Stimulated activated memory B cell treated with anti-CD40 and anti-IgM and Interleukin-4, amounts not matched to agents 10 μg/mL and 1 μg/mL and 100 μg/mL, for 72 hours (primary cell): ENCODE measurements at regions not wholly inside any gene's neighbourhood (a gene's known extent, or its start where the extent isn't known, plus 50 kb on each side); places are given as distances from the start of the nearest gene placed in this dataset.
A peak's percentile ranks its signal among the peaks of the same experiment; 100 is the strongest.
"Not testable (repeated sequence)": the region's sequence is repeated elsewhere in the genome, so short reads cannot be mapped to it uniquely, and the experiment has no call there.

Source experiments
- ATAC-seq: fragments of 150-1000 bp; cut with Tn5 transposase; 2 replicates; pipeline ENCODE4 v1.10.0; 2021
- H3K27ac Mint-ChIP-seq: one replicate; pipeline ENCODE4 v1.8.0; 2022; ENCODE audit warnings: mild to moderate bottlenecking, mixed read lengths
- H3K27me3 Mint-ChIP-seq: one replicate; pipeline ENCODE4 v1.8.0; 2022; ENCODE audit warnings: mixed read lengths
- H3K36me3 Mint-ChIP-seq: one replicate; pipeline ENCODE4 v1.8.0; 2022; ENCODE audit warnings: mixed read lengths
- H3K4me1 Mint-ChIP-seq: one replicate; pipeline ENCODE4 v1.8.0; 2022; ENCODE audit warnings: mixed read lengths
- H3K4me3 Mint-ChIP-seq: one replicate; pipeline ENCODE4 v1.8.0; 2022; ENCODE audit warnings: mild to moderate bottlenecking, moderate library complexity, mixed read lengths
- H3K9me3 Mint-ChIP-seq: one replicate; pipeline ENCODE4 v1.8.0; 2022; ENCODE audit warnings: mixed read lengths

DNA sequence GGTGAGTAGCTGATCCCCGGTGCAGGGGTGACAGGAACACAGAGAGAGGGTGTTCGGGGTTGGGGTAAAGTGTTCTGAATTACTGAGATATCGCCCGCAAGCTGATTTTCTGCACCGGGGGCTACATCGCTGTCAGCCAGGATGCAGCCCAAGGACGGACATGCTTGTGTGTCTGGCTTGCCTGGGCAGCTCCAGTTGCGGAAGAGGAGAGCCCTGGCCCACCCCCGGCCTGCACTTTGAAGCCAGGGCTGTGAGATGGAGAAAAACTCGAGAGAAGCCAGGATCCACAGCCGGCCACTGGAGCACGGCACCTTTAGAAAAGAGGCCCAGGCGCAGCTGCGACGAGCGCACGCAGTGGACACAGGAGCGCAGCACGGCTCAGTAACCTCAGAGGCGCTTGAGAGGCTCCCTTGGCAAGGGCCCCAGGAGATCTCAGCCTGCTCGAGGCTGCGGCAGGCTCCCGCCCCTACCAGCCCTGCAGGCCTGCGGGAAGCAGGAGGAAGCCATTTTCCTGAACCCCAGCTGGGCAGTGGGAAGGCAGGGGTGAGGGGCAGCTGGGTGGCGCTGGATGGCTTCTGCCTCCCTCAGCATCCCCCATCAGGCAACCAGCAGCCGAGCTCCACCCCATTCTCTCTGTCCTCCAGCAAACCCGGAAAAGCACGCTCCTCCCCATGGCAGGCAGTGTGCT lies 59.2 kb downstream of the C9orf50 start:
- Mint-ChIP-seq H3K4me3 (no peak overlapping the region), H3K27ac (no peak overlapping the region), H3K36me3 (no peaks in the 10 kb centered on the region), H3K4me1 (no peaks in the 10 kb centered on the region), H3K27me3 (peaks cover 72% of the 10 kb centered on the region), H3K9me3 (no peaks in the 10 kb centered on the region)
- no peak for ATAC-seq

GRCh38 chr9:129560881-129561306 lies 60.0 kb downstream of the C9orf50 start:
- Mint-ChIP-seq H3K4me1 (no peaks in the 10 kb centered on the region), H3K9me3 (no peaks in the 10 kb centered on the region), H3K27me3 (peaks cover 63% of the 10 kb centered on the region), H3K36me3 (no peaks in the 10 kb centered on the region), H3K27ac (no peak overlapping the region), H3K4me3 (no peak overlapping the region)
- no peak for ATAC-seq

GRCh38 chr9:129559506-129559881 lies 61.4 kb downstream of the C9orf50 start:
- H3K4me1 Mint-ChIP-seq, result no peaks in the 10 kb centered on the region
- H3K9me3 Mint-ChIP-seq, result no peaks in the 10 kb centered on the region
- no peak for ATAC-seq
- H3K36me3 Mint-ChIP-seq, result no peaks in the 10 kb centered on the region
- no peak overlapping the region for H3K27ac Mint-ChIP-seq
- no peak overlapping the region for H3K4me3 Mint-ChIP-seq
- H3K27me3 Mint-ChIP-seq, result peaks cover 65% of the 10 kb centered on the region

GRCh38 chr9:129558551-129559505 lies 62.1 kb downstream of the C9orf50 start:
- peaks cover 65% of the 10 kb centered on the region for H3K27me3 Mint-ChIP-seq
- no peaks in the 10 kb centered on the region for H3K9me3 Mint-ChIP-seq
- ATAC-seq, result no peak
- H3K4me3 Mint-ChIP-seq, result no peak overlapping the region
- H3K27ac Mint-ChIP-seq, result no peak overlapping the region
- no peaks in the 10 kb centered on the region for H3K36me3 Mint-ChIP-seq
- H3K4me1 Mint-ChIP-seq, result no peaks in the 10 kb centered on the region

GRCh38 chr9:129558063-129558550 lies 62.8 kb downstream of the C9orf50 start:
- no peak overlapping the region for H3K4me3 Mint-ChIP-seq
- ATAC-seq, result peak; percentile 32
- no peak overlapping the region for H3K27ac Mint-ChIP-seq

GRCh38 chr9:129557192-129558036 lies 63.5 kb downstream of the C9orf50 start:
- no peak overlapping the region for H3K27ac Mint-ChIP-seq
- H3K36me3 Mint-ChIP-seq, result no peaks in the 10 kb centered on the region
- peak; percentile 39 for ATAC-seq
- no peak overlapping the region for H3K4me3 Mint-ChIP-seq
- H3K4me1 Mint-ChIP-seq, result no peaks in the 10 kb centered on the region
- H3K27me3 Mint-ChIP-seq, result peaks cover 75% of the 10 kb centered on the region
- no peaks in the 10 kb centered on the region for H3K9me3 Mint-ChIP-seq

More at GRCh38 chr9:129558063-129558550, 62.8 kb downstream of the C9orf50 start:
- Mint-ChIP-seq H3K9me3 (no peaks in the 10 kb centered on the region), H3K27me3 (peaks cover 68% of the 10 kb centered on the region), H3K4me1 (no peaks in the 10 kb centered on the region), H3K36me3 (no peaks in the 10 kb centered on the region)

DNA sequence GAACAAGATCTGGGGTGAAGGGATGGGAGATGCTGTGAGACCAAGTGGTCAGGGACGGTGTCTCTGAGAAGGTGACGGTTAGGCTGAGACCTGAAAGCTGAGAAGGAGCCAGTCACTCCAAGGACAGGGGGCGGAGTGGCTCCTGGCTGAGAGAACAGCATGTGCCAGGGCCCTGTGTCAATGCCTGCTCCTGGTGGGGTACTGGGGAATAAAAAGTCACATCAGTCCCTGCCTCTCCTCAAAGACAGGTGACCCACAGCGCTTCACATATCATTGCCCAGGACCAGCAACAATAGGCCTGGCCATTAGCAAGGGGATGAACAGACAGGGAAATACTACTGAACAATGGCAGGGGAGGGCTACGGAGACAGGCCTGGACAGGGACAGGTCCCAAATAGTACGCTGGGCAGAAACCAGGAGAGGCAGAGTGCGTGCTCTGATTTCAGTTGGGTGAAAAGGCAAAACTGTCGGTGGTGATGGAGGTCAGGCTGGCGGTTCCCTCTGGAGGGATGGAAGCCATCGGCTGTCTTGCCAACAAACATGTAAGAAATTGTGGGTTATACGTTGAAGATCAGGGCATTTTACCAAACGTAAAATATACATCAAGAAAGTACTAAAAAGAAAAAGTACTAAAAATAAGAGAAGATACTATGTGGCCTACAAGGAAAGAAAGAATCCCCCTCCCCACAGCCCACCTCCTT lies 64.3 kb downstream of the C9orf50 start:
- no peaks in the 10 kb centered on the region for H3K9me3 Mint-ChIP-seq
- H3K27me3 Mint-ChIP-seq, result peaks cover 81% of the 10 kb centered on the region
- no peaks in the 10 kb centered on the region for H3K36me3 Mint-ChIP-seq
- no peak for ATAC-seq
- no peaks in the 10 kb centered on the region for H3K4me1 Mint-ChIP-seq
- no peak overlapping the region for H3K4me3 Mint-ChIP-seq
- H3K27ac Mint-ChIP-seq, result no peak overlapping the region

DNA sequence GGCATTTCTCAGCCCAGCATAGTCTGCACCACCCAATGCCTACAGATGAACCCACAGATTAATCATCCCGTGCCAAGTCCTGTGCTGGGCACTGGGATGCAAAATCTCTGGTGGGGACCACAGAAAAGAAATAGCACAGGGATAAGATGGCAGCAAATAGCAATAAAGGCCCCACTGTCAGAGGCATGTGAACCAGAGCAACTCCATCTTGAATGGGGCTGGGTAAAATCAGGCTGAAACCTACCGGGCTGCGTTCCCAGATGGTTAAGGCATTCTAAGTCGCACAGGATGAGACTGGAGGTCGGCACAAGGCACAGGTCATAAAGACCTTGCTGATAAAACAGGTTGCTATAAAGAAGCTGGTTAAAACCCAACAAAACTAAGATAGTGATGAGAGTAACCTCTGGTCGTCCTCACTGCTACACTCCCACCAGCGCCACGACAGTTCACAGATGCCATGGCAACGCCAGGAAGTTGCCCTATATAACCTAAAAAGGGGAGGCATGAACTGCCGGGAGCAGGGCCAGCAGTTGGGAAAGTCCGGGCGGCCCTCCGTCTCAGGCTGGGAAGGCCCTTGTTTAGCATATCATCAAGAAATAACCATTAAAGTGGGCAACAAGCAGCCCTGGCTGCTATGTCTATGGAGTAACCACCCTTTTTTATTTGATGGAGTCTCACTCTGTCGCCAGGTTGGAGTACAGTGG lies 65.2 kb downstream of the C9orf50 start:
- peaks cover 81% of the 10 kb centered on the region for H3K27me3 Mint-ChIP-seq
- H3K27ac Mint-ChIP-seq, result no peak overlapping the region
- H3K4me3 Mint-ChIP-seq, result no peak overlapping the region

GRCh38 chr9:129554649-129555048 lies 66.3 kb downstream of the C9orf50 start:
- no peaks in the 10 kb centered on the region for H3K36me3 Mint-ChIP-seq
- peaks cover 6% of the 10 kb centered on the region for H3K4me1 Mint-ChIP-seq
- H3K4me3 Mint-ChIP-seq, result no peak overlapping the region
- H3K27me3 Mint-ChIP-seq, result peaks cover 82% of the 10 kb centered on the region
- no peak overlapping the region for H3K27ac Mint-ChIP-seq
- H3K9me3 Mint-ChIP-seq, result no peaks in the 10 kb centered on the region
- no peak for ATAC-seq

More for the DNA sequence above, 65.2 kb downstream of the C9orf50 start:
- peaks cover under 1% of the 10 kb centered on the region for H3K4me1 Mint-ChIP-seq
- H3K36me3 Mint-ChIP-seq, result no peaks in the 10 kb centered on the region
- ATAC-seq, result no peak
- H3K9me3 Mint-ChIP-seq, result no peaks in the 10 kb centered on the region

GRCh38 chr9:129553277-129553676 lies 67.6 kb downstream of the C9orf50 start:
- H3K27me3 Mint-ChIP-seq, result peaks cover 82% of the 10 kb centered on the region

GRCh38 chr9:129552064-129552463 lies 68.8 kb downstream of the C9orf50 start:
- ATAC-seq, result no peak
- no peak overlapping the region for H3K27ac Mint-ChIP-seq
- peaks cover 6% of the 10 kb centered on the region for H3K4me1 Mint-ChIP-seq
- no peaks in the 10 kb centered on the region for H3K36me3 Mint-ChIP-seq
- H3K4me3 Mint-ChIP-seq, result no peak overlapping the region
- H3K9me3 Mint-ChIP-seq, result no peaks in the 10 kb centered on the region
- H3K27me3 Mint-ChIP-seq, result peaks cover 85% of the 10 kb centered on the region

More at GRCh38 chr9:129553277-129553676, 67.6 kb downstream of the C9orf50 start:
- Mint-ChIP-seq H3K36me3 (no peaks in the 10 kb centered on the region), H3K4me3 (no peak overlapping the region), H3K4me1 (peaks cover 6% of the 10 kb centered on the region), H3K27ac (no peak overlapping the region), H3K9me3 (no peaks in the 10 kb centered on the region)
- ATAC-seq, result no peak

DNA sequence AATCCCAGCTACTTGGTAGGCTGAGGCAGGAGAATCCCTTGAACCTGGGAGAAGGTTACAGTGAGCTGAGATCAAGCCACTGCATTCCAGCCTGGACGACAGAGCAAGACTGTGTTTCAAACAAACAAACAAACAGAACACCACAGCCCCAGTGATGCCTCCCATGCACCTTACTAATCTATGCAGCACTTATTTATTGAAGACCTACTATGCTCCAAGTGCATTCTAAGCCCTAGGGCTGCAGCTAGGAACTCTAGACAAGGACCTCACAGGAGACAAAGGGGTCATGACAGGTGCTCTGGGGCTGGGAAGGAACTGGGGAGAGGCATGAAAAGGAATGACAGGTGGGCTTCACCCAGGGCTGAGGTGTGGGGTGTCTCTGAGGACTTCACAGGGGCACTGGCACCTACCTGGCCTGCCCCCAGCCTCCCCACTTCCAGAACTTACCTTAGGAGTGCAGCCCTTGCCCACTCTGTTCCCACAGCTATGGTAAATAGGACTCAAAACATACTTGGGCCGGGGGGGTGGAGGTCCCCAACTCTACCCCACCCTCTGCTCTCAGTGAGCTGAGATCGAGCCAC lies 69.4 kb downstream of the C9orf50 start:
- H3K9me3 Mint-ChIP-seq, result no peaks in the 10 kb centered on the region
- ATAC-seq, result no peak
- peaks cover 91% of the 10 kb centered on the region for H3K27me3 Mint-ChIP-seq

DNA sequence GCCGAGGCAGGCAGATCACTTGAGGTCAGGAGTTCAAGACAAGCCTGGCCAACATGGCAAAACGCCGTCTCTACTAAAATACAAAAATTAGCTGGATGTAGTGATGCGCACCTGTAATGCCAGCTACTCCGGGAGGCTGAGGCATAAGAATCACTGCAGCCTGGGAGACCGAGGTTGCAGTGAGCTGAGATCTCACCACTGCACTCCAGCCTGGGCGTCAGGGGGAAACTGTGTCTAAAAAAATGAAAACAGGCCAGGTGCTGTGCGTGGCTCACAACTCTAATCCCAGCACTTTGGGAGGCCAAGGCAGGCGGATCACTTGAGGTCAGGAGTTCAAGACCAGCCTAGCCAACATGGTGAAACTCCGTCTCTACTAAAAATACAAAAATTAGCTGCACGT lies 69.9 kb downstream of the C9orf50 start:
- not testable (repeated sequence) for ATAC-seq, H3K4me1 Mint-ChIP-seq, H3K4me3 Mint-ChIP-seq, H3K27ac Mint-ChIP-seq, H3K9me3 Mint-ChIP-seq, H3K36me3 Mint-ChIP-seq
- H3K27me3 Mint-ChIP-seq, result peaks cover 96% of the 10 kb centered on the region

More for the DNA sequence above, 69.4 kb downstream of the C9orf50 start:
- Mint-ChIP-seq H3K27ac (no peak overlapping the region), H3K4me1 (peaks cover 6% of the 10 kb centered on the region), H3K4me3 (no peak overlapping the region), H3K36me3 (no peaks in the 10 kb centered on the region)
